HG03469 (cell line): ENCODE measurements at regions not wholly inside any gene's neighbourhood (a gene's known extent, or its start where the extent isn't known, plus 50 kb on each side); places are given as distances from the start of the nearest gene placed in this dataset.

ENCODE experiments used
- ATAC-seq: cut with Tn5 transposase; IDR thresholded peaks from one replicate; pipeline ENCODE4 v1.9.1; 2021; ENCODE audit warnings: mild to moderate bottlenecking, moderate library complexity, moderate number of reproducible peaks; ENCODE audit not compliant: unreplicated experiment

- ATAC-seq, result no peak
Observed at GRCh38 chr18:78803104-78803503, 176.5 kb upstream of the SALL3 start.

GRCh38 chr18:78804206-78805030, 175.2 kb upstream of the SALL3 start:
- ATAC-seq, result no peak

- ATAC-seq, result no peak
Observed at GRCh38 chr18:78805840-78806239, 173.8 kb upstream of the SALL3 start.

GRCh38 chr18:78807668-78808067, 171.9 kb upstream of the SALL3 start:
- no peak for ATAC-seq

GRCh38 chr18:78809845-78810244, 169.8 kb upstream of the SALL3 start:
- no peak for ATAC-seq

GRCh38 chr18:78810706-78811105, 168.9 kb upstream of the SALL3 start:
- ATAC-seq, result no peak

GRCh38 chr18:78812067-78812466, 167.6 kb upstream of the SALL3 start:
- ATAC-seq, result no peak

- no peak for ATAC-seq
Observed at GRCh38 chr18:78813156-78813555, 166.5 kb upstream of the SALL3 start.

- no peak for ATAC-seq
Observed at GRCh38 chr18:78813936-78814710, 165.5 kb upstream of the SALL3 start.

GRCh38 chr18:78814766-78815165, 164.9 kb upstream of the SALL3 start:
- no peak for ATAC-seq

- ATAC-seq, result no peak
Observed at GRCh38 chr18:78816114-78816513, 163.5 kb upstream of the SALL3 start.

- ATAC-seq, result no peak
Observed at GRCh38 chr18:78816916-78817315, 162.7 kb upstream of the SALL3 start.

- no peak for ATAC-seq
Observed at GRCh38 chr18:78818495-78818894, 161.1 kb upstream of the SALL3 start.

- no peak for ATAC-seq
Observed at GRCh38 chr18:78818961-78819360, 160.7 kb upstream of the SALL3 start.

- ATAC-seq, result no peak
Observed at GRCh38 chr18:78820161-78820834, 159.3 kb upstream of the SALL3 start.

GRCh38 chr18:78821396-78821795, 158.2 kb upstream of the SALL3 start:
- no peak for ATAC-seq

- no peak for ATAC-seq
Observed at GRCh38 chr18:78822171-78822948, 157.3 kb upstream of the SALL3 start.

- ATAC-seq, result no peak
Observed at GRCh38 chr18:78822949-78823285, 156.7 kb upstream of the SALL3 start.

- no peak for ATAC-seq
Observed at GRCh38 chr18:78825168-78825567, 154.4 kb upstream of the SALL3 start.

- ATAC-seq, result no peak
Observed at GRCh38 chr18:78826631-78827030, 153.0 kb upstream of the SALL3 start.

GRCh38 chr18:78827141-78827540, 152.5 kb upstream of the SALL3 start:
- ATAC-seq, result no peak
